Calu3 (cell line): ENCODE measurements at regions not wholly inside any gene's neighbourhood (a gene's known extent, or its start where the extent isn't known, plus 50 kb on each side); places are given as distances from the start of the nearest gene placed in this dataset.

Source experiments
- BruUV-seq: library from RNA; stranded (reverse); fragments of 400-500 nt; replicated peaks from 2 replicates; lab custom pipeline; 2021; lab: Mats Ljungman, UMichigan
- CTCF ChIA-PET: fragments of 300-600 bp; sonication (Branson Sonifier 250); formaldehyde crosslinking; loops from one replicate; lab custom pipeline; 2022; ENCODE audit warnings: antibody characterized with exemption; lab: Charles Lee
- DNase-seq: peaks from one replicate; pipeline ENCODE4 v3.0.0; 2022
- H3K27ac Mint-ChIP-seq: one replicate; pipeline ENCODE4 v1.8.0; 2022; ENCODE audit warnings: mixed read lengths; ENCODE audit not compliant: unreplicated experiment
- H3K27me3 Mint-ChIP-seq: one replicate; pipeline ENCODE4 v1.8.0; 2022; ENCODE audit warnings: mixed read lengths; ENCODE audit not compliant: unreplicated experiment
- H3K36me3 Mint-ChIP-seq: one replicate; pipeline ENCODE4 v1.8.0; 2022; ENCODE audit warnings: mild to moderate bottlenecking, moderate library complexity, mixed read lengths; ENCODE audit not compliant: insufficient read depth, unreplicated experiment
- H3K4me1 Mint-ChIP-seq: one replicate; pipeline ENCODE4 v1.8.0; 2022; ENCODE audit warnings: mild to moderate bottlenecking, low read depth, mixed read lengths; ENCODE audit not compliant: unreplicated experiment
- H3K4me3 Mint-ChIP-seq: one replicate; pipeline ENCODE4 v1.8.0; 2022; ENCODE audit warnings: mild to moderate bottlenecking, low read depth, moderate library complexity, mixed read lengths; ENCODE audit not compliant: unreplicated experiment
- H3K9me3 Mint-ChIP-seq: one replicate; pipeline ENCODE4 v1.8.0; 2022; ENCODE audit warnings: low read depth, mixed read lengths; ENCODE audit not compliant: unreplicated experiment
- CTCF ChIP-seq: fragments of 200-600 bp; IDR thresholded peaks from one replicate; pipeline ENCODE4 v1.8.0; 2022; ENCODE audit warnings: antibody characterized with exemption; ENCODE audit not compliant: unreplicated experiment
- intact Hi-C: fragments of 100-400 bp; cut with micrococcal nuclease; formaldehyde crosslinking; loops from one replicate; pipeline ENCODE4 v1.10.0; 2022; ENCODE audit not compliant: unreplicated experiment

- CTCF ChIA-PET = no interaction called here
- TF ChIP-seq CTCF = no peak
- BruUV-seq = no TSS peak
- Mint-ChIP-seq H3K9me3 (peaks cover 5% of the 10 kb centered on the region), H3K4me3 (no peak overlapping the region), H3K27ac (no peak overlapping the region), H3K27me3 (no peaks in the 10 kb centered on the region), H3K36me3 (no peaks in the 10 kb centered on the region), H3K4me1 (no peaks in the 10 kb centered on the region)
- intact Hi-C loops = no loop called here
- no peak for DNase-seq
Measured at GRCh38 chr16:64240586-64240985, 881.3 kb downstream of the CDH11 start.

DNA sequence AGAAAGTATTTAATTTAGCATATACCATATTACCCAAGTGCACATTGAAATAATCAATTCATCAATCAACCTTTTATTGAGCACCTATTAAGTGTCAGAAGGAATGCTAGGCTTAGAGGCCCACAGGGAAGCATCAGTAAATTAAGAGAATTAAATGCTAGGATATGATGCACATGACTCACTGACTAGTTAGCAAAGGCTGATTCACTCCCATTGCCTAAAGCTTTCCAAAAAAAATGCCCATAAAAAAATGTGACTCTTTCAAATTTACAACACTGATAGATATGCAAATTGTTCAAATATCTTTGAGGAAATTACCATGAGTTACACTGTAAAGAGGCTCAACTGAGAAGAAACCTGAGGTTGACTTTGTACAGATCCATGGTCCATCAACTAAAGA is 883.3 kb downstream of the CDH11 start:
- intact Hi-C loops = no loop called here
- no peaks in the 10 kb centered on the region for H3K36me3 Mint-ChIP-seq
- no TSS peak for BruUV-seq
- H3K4me1 Mint-ChIP-seq = no peaks in the 10 kb centered on the region
- no peak for TF ChIP-seq CTCF
- H3K9me3 Mint-ChIP-seq = peaks cover 5% of the 10 kb centered on the region
- no peak overlapping the region for H3K4me3 Mint-ChIP-seq
- CTCF ChIA-PET = no interaction called here
- no peaks in the 10 kb centered on the region for H3K27me3 Mint-ChIP-seq
- DNase-seq = no peak
- H3K27ac Mint-ChIP-seq = no peak overlapping the region

GRCh38 chr16:64236316-64236715 is 885.5 kb downstream of the CDH11 start:
- H3K27ac Mint-ChIP-seq = no peak overlapping the region
- no TSS peak for BruUV-seq
- no peaks in the 10 kb centered on the region for H3K36me3 Mint-ChIP-seq
- no peak for TF ChIP-seq CTCF
- intact Hi-C loops = no loop called here
- no peaks in the 10 kb centered on the region for H3K27me3 Mint-ChIP-seq
- CTCF ChIA-PET = no interaction called here
- no peaks in the 10 kb centered on the region for H3K4me1 Mint-ChIP-seq
- no peak overlapping the region for H3K4me3 Mint-ChIP-seq
- peaks cover 3% of the 10 kb centered on the region for H3K9me3 Mint-ChIP-seq
- DNase-seq = no peak

- no peak for DNase-seq
- no peak for TF ChIP-seq CTCF
- Mint-ChIP-seq H3K4me3 (no peak overlapping the region), H3K36me3 (no peaks in the 10 kb centered on the region), H3K9me3 (peaks cover 3% of the 10 kb centered on the region), H3K27ac (no peak overlapping the region), H3K4me1 (no peaks in the 10 kb centered on the region), H3K27me3 (no peaks in the 10 kb centered on the region)
- BruUV-seq = no TSS peak
- intact Hi-C loops = no loop called here
- CTCF ChIA-PET = no interaction called here
Measured at GRCh38 chr16:64234200-64234599, 887.7 kb downstream of the CDH11 start.
